SK-N-SH treated with all-trans-retinoic acid at 6 μM for 48 hours (cell line): ENCODE measurements at regions not wholly inside any gene's neighbourhood (a gene's known extent, or its start where the extent isn't known, plus 50 kb on each side); places are given as distances from the start of the nearest gene placed in this dataset.
A peak's percentile ranks its signal among the peaks of the same experiment; 100 is the strongest.

ENCODE experiments used
- ATAC-seq: fragments of 200-7000 bp; cut with Tn5 transposase; 3 replicates; pipeline ENCODE4 v1.9.1; 2020; ENCODE audit warnings: mild to moderate bottlenecking, moderate library complexity
- ARNTL ChIP-seq: fragments of 450-650 bp; formaldehyde crosslinking; IDR thresholded peaks from 2 replicates; pipeline ENCODE4 v1.5.0; 2020; ENCODE audit warnings: low read depth, mild to moderate bottlenecking, moderate library complexity, borderline replicate concordance
- BACH2 ChIP-seq: fragments of 250-450 bp; sonication (Bioruptor Pico); IDR thresholded peaks from 2 replicates; pipeline ENCODE4 v1.9.0; 2021; ENCODE audit warnings: mild to moderate bottlenecking, borderline replicate concordance
- CREB5 ChIP-seq: fragments of 250-450 bp; sonication (Bioruptor Pico); IDR thresholded peaks from 2 replicates; pipeline ENCODE4 v1.5.1; 2020; ENCODE audit warnings: low read depth, mild to moderate bottlenecking, moderate library complexity
- CSDC2 ChIP-seq: fragments of 250-450 bp; sonication (Bioruptor Pico); IDR thresholded peaks from 2 replicates; pipeline ENCODE4 v1.5.0; 2020; ENCODE audit warnings: mild to moderate bottlenecking, moderate library complexity
- CSRNP3 ChIP-seq: fragments of 250-450 bp; sonication (Bioruptor Pico); IDR thresholded peaks from 2 replicates; pipeline ENCODE4 v1.5.1; 2021; ENCODE audit warnings: mild to moderate bottlenecking, moderate library complexity
- GLIS3 ChIP-seq: fragments of 250-450 bp; sonication (Bioruptor Pico); IDR thresholded peaks from 2 replicates; pipeline ENCODE4 v1.5.0; 2020; ENCODE audit warnings: mild to moderate bottlenecking, moderate library complexity
- ISL1 ChIP-seq: fragments of 250-450 bp; sonication (Bioruptor Pico); IDR thresholded peaks from 2 replicates; pipeline ENCODE4 v2.1.2; 2022; ENCODE audit warnings: mild to moderate bottlenecking, moderate library complexity
- OSR1 ChIP-seq: fragments of 250-450 bp; sonication (Bioruptor Pico); IDR thresholded peaks from 2 replicates; pipeline ENCODE4 v1.8.0; 2022; ENCODE audit warnings: moderate library complexity, mild to moderate bottlenecking, inconsistent platforms
- PATZ1 ChIP-seq: fragments of 250-450 bp; sonication (Bioruptor Pico); IDR thresholded peaks from 2 replicates; pipeline ENCODE4 v1.8.0; 2020; ENCODE audit warnings: mild to moderate bottlenecking, moderate library complexity, borderline replicate concordance
- PPARA ChIP-seq: fragments of 250-450 bp; sonication (Bioruptor Pico); IDR thresholded peaks from 2 replicates; pipeline ENCODE4 v1.5.0; 2020; ENCODE audit warnings: mild to moderate bottlenecking, borderline replicate concordance
- RARB ChIP-seq: fragments of 250-450 bp; sonication (Bioruptor Pico); IDR thresholded peaks from 2 replicates; pipeline ENCODE4 v1.8.0; 2021; ENCODE audit warnings: mild to moderate bottlenecking, moderate library complexity
- TOX ChIP-seq: fragments of 250-450 bp; sonication (Bioruptor Pico); IDR thresholded peaks from 2 replicates; pipeline ENCODE4 v1.8.0; 2021; ENCODE audit warnings: mild to moderate bottlenecking, moderate library complexity, borderline replicate concordance
- ZC3H10 ChIP-seq: fragments of 250-450 bp; sonication (Bioruptor Pico); IDR thresholded peaks from 2 replicates; pipeline ENCODE4 v1.5.1; 2021; ENCODE audit warnings: mild to moderate bottlenecking, moderate library complexity
- ZFP3 ChIP-seq: fragments of 250-450 bp; sonication (Bioruptor Pico); IDR thresholded peaks from 2 replicates; pipeline ENCODE4 v1.5.0; 2020; ENCODE audit warnings: mild to moderate bottlenecking, moderate library complexity
- ZFP30 ChIP-seq: fragments of 450-650 bp; formaldehyde crosslinking; IDR thresholded peaks from 2 replicates; pipeline ENCODE4 v1.5.0; 2022; ENCODE audit warnings: mild to moderate bottlenecking, moderate library complexity
- ZNF565 ChIP-seq: fragments of 450-650 bp; formaldehyde crosslinking; conservative IDR thresholded peaks from 2 replicates; pipeline ENCODE4 v1.5.0; 2020; ENCODE audit warnings: low read depth, mild to moderate bottlenecking, moderate library complexity
- ZNF70 ChIP-seq: fragments of 450-650 bp; formaldehyde crosslinking; IDR thresholded peaks from 2 replicates; pipeline ENCODE4 v1.5.0; 2020; ENCODE audit warnings: mild to moderate bottlenecking, moderate library complexity
- ZNF8 ChIP-seq: fragments of 450-650 bp; formaldehyde crosslinking; IDR thresholded peaks from 2 replicates; pipeline ENCODE4 v1.5.0; 2020; ENCODE audit warnings: mild to moderate bottlenecking, moderate library complexity

- TF ChIP-seq CREB5 (no peak), CSDC2 (CRISPR knock-in tag) (0 out of 2 replicates have a peak, but pooled peaks have one; percentile 30), PPARA (CRISPR knock-in tag) (no peak), ARNTL (CRISPR knock-in tag) (no peak), ZFP3 (CRISPR knock-in tag) (peak; percentile 24; the same call in 1 of the 2 replicates)
Observed at GRCh38 chr2:183868153-183868552, 730.2 kb upstream of the ZNF804A start (continued).

GRCh38 chr2:183868707-183869106, 729.6 kb upstream of the ZNF804A start:
- ATAC-seq, result peak; percentile 92
- no peak for TF ChIP-seq PPARA (CRISPR knock-in tag)
- TF ChIP-seq RARB (CRISPR knock-in tag), result no peak
- TF ChIP-seq CSDC2 (CRISPR knock-in tag), result no peak
- TF ChIP-seq PATZ1 (CRISPR knock-in tag), result peak; percentile 75
- TF ChIP-seq TOX, result 0 out of 2 replicates have a peak, but pooled peaks have one; percentile 41
- TF ChIP-seq OSR1 (CRISPR knock-in tag), result no peak
- no peak for TF ChIP-seq CREB5
- no peak for TF ChIP-seq BACH2 (CRISPR knock-in tag)
- TF ChIP-seq ISL1, result peak; percentile 88
- TF ChIP-seq ZNF70 (CRISPR knock-in tag), result no peak
- no peak for TF ChIP-seq ZNF8 (CRISPR knock-in tag)
- no peak for TF ChIP-seq ARNTL (CRISPR knock-in tag)
- TF ChIP-seq ZC3H10 (CRISPR knock-in tag), result peak; percentile 82
- no peak for TF ChIP-seq GLIS3
- TF ChIP-seq ZFP30 (CRISPR knock-in tag), result no peak

- ATAC-seq, result no peak
- no peak for TF ChIP-seq ZNF565 (CRISPR knock-in tag)
- TF ChIP-seq CSRNP3 (CRISPR knock-in tag), result no peak
- TF ChIP-seq ZFP3 (CRISPR knock-in tag), result no peak
- no peak for TF ChIP-seq PATZ1 (CRISPR knock-in tag)
- TF ChIP-seq ISL1, result no peak
- TF ChIP-seq, all 23 proteins: peak for 0
Observed at GRCh38 chr2:183872131-183872530, 726.2 kb upstream of the ZNF804A start.

GRCh38 chr2:183881978-183882377, 716.4 kb upstream of the ZNF804A start:
- ATAC-seq, result no peak
- no peak for TF ChIP-seq ZNF70 (CRISPR knock-in tag)
- TF ChIP-seq ZFP30 (CRISPR knock-in tag), result peak; percentile 95

- no peak for TF ChIP-seq ARNTL (CRISPR knock-in tag)
- no peak for TF ChIP-seq RARB (CRISPR knock-in tag)
- no peak for TF ChIP-seq ZNF70 (CRISPR knock-in tag)
- no peak for TF ChIP-seq CSRNP3 (CRISPR knock-in tag)
- no peak for TF ChIP-seq ZNF565 (CRISPR knock-in tag)
- no peak for TF ChIP-seq TOX
- TF ChIP-seq ZFP30 (CRISPR knock-in tag), result no peak
- TF ChIP-seq PPARA (CRISPR knock-in tag), result no peak
- no peak for ATAC-seq
Observed at GRCh38 chr2:183892315-183892941, 705.9 kb upstream of the ZNF804A start.
